GM12892 (cell line): ENCODE measurements at regions not wholly inside any gene's neighbourhood (a gene's known extent, or its start where the extent isn't known, plus 50 kb on each side); places are given as distances from the start of the nearest gene placed in this dataset.

Source experiments
- DNase-seq: peaks from one replicate; pipeline ENCODE4 v3.0.0; 2011; ENCODE audit not compliant: insufficient read length
- FAIRE-seq: peaks from 2 replicates; lab custom pipeline; 2011; peaks lifted over from hg19 to GRCh38; lab: Jason Lieb, UNC
- POLR2A ChIP-seq: IDR thresholded peaks from 2 replicates; pipeline ENCODE4 v1.6.1; 2011; ENCODE audit warnings: low read depth, low read length, control low read depth
- POLR2AphosphoS5 ChIP-seq: IDR thresholded peaks from 2 replicates; pipeline ENCODE4 v1.6.1; 2011; ENCODE audit warnings: low read depth, low read length, control low read depth
- TAF1 ChIP-seq: IDR thresholded peaks from 2 replicates; pipeline ENCODE4 v1.6.1; 2011; ENCODE audit warnings: low read depth, mild to moderate bottlenecking, control low read depth, low read length, borderline replicate concordance

DNA sequence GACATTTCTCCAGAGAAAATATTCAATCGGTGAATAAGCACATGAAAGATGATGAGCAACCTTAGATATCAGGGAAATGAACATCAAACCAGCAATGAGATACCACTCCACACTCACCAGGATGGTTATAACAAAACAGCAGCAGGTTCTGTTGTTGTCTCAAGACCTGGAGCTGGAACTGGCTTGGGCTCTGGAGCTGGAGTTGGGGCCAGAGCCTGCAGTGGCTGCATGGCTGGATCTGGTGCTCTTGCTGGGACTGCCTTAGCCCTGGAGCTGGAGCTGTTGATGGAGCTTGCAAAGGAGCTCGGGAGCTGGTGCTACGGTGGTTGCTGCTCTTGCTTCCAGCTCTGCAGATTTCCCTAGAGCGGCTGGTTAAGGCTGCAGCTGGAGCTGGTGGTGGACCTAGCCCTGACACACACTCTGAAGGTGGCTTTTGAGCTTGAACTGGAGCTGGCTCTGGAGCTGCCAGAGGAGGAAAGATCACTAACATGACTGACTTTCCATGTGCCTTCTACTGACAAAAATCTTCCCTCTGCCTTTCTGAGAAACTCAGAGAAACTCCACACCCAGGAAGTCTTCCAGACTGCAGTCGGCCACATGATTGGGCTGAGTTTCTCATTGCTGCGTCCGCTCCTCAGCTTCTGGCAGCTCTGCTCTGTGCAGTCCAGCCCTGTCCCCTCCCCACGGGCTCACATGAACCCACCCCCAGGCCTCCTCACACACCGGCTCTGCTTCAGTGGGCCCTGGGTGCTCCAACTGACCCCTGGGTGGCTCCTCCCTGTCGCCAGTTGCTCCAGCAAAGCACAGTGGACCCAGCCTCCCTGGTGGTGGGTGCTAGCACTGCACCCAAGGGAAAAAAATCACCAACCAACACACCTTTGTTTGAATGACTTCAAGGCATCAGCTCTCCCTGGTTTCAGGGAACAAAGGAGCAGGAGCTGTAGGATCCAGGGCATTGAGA, 139.1 kb upstream of the FMN2 start:
- no peak for TF ChIP-seq TAF1
- TF ChIP-seq POLR2AphosphoS5 = no peak
- no peak for TF ChIP-seq POLR2A
- no peak for DNase-seq
- no peak for FAIRE-seq

DNA sequence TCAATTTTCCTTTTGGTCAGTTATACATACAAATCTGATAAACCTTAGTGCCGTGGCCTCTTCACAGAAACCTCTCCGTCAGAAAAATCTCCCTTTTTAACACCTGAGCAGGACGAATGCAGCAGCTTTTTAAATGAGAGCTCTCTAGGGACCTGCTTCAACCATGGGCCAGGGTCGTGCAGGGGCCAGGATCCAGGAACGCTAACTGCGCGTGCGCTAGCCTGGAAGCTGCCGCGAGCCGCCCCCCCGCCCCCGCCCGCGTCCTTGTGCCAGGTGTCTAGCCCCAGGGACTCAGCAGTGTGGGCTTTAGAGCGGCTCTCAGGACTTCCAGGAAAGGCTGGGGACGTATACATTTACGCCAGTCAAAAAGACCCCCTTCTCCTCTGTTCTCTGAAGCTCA, 136.8 kb upstream of the FMN2 start:
- DNase-seq (no peak), FAIRE-seq (no peak)

DNA sequence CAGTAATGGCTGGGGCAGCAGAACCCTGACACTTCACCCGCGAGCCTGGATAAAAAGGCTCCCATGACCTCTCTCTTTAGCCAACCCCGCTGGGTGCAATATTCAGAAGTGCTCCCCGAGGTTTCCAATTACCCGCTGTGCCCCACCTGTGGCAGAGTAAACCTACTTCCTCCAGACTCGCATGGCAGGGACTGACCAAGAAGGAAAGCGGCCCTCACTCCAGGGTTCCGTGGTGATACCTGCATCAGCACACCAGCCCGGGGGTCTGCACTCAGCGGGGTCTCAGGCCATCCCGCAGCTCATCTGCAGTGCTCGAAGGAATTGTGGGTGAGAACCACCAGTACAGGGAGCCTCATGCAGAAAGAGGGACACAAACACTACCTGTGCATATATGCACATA, 136.3 kb upstream of the FMN2 start:
- no peak for DNase-seq
- TF ChIP-seq TAF1 = no peak
- TF ChIP-seq POLR2AphosphoS5 = no peak
- no peak for TF ChIP-seq POLR2A
- FAIRE-seq = no peak

More for the DNA sequence above, 136.8 kb upstream of the FMN2 start:
- TF ChIP-seq TAF1 (no peak), POLR2AphosphoS5 (no peak)

DNA sequence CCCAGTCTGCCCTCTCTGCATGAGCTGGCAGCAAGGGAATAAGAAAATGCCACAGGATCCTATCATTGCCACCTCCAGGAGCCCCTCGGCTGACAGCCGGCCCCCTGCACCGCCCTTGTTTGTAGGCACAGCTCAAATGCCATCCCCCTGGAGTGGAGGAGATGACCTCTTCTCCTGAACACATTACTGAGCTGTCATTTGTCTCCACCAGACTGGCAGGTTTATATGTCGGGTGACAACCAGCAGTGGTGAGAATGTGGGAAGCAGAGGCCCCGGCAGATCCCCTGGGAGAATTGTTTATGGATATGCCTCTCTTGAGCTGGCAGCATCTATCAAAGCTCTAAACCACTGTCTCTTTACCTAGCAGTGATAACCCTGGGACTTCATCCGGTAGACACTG, 135.4 kb upstream of the FMN2 start:
- TF ChIP-seq POLR2A (no peak), TAF1 (no peak), POLR2AphosphoS5 (no peak)
- FAIRE-seq = no peak
- no peak for DNase-seq

DNA sequence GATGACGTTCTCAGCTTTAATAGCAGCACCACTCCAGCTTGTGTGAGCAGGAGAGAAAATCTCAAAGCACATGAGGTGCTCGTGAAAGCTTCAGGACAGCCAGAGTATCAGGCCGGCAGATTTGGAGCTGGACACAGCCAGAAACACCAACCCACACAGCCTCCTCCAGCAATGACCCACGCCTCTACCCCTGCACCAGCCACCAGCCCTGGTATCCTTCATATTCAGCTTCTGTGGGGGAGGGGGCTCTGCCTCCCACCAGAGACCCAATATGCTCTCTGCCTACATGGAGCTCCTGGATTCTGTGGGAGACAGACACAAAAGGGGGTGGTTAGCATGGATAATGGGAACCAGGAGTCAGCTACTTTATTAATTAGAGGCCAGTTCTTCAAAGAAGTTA, 133.6 kb upstream of the FMN2 start:
- TF ChIP-seq POLR2AphosphoS5 (no peak), TAF1 (no peak), POLR2A (no peak)
- FAIRE-seq (no peak), DNase-seq (no peak)

DNA sequence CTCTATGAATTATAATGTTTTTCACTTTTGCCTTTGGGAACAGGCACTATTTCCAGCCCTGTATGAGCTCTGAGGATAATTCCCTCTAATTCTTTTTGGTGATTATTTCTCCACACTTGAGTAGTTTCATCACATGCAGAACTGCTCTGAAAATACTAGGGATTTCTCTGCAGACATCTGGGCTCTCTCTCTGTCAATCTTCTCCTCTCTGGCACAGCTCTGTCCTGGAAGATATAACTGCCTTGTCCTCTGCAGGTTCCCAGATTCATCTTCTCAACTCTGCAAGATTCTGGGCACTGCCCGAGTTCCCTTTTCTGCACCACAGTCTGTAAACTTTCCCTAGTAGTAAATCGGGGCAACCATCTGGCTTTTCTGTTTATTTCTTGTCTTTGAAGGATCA, 131.3 kb upstream of the FMN2 start:
- FAIRE-seq (no peak), DNase-seq (no peak)
- TF ChIP-seq TAF1 (no peak), POLR2AphosphoS5 (no peak), POLR2A (no peak)

DNA sequence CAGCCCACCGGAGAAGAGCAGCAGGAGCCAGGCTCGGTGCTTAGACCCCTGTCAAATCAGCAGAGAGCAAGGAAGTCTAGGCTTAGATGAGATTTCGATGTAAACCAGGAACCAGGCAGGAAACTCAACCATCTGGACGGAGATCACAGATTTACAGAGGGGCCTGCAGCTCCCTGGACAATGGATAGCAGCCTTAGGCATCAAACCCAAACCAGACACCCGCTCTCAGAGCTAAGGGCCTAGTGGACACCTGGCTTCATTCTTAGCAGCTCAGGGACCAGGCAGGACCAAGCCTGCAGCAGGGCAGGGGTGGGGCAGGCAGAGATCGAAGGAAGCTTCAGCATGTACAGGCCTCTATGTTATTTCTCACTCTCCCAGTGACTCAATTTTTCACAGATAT, 127.8 kb upstream of the FMN2 start:
- TF ChIP-seq POLR2AphosphoS5 (no peak), TAF1 (no peak), POLR2A (no peak)
- DNase-seq (no peak), FAIRE-seq (no peak)

DNA sequence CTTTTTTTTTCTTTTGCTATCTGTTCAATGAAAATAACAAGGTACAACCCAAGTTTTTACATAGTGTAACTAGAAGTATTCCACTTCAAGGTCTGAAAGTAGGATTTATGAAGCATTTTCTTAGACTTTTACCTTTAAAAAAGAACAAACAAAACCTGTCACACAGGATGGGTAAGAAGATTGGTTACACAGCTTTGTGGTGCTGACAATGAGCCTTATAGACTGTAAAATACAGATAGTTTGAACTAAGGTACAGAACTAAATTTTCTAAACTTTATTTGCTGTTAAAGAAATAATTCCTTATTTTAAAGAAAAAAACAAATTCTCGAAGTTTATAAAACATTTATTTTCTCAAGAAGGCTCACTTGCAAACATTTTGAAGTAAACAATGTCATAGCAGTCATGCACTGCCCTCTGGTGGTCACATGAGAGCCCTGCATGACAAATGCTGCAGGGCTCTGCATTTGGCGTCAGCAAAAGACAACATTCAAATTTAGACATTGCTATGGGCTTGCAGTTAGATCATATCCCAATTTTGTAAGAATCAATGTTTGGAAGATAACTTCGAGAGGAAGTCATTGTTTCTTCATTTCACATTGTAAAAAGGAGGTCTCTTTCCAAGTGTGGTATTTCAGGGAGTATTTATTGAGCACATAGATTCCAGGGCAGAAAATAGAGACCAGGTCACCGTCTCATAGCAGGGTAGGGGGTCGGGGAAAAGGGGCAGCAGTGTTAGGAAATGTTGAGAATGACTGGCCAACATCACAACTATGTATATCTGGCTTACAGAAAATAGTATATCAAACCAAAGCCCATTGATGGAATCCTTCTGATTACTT, 115.3 kb upstream of the FMN2 start:
- DNase-seq (no peak), FAIRE-seq (peak; percentile 40)
- no peak for TF ChIP-seq POLR2AphosphoS5
- no peak for TF ChIP-seq TAF1
- no peak for TF ChIP-seq POLR2A

DNA sequence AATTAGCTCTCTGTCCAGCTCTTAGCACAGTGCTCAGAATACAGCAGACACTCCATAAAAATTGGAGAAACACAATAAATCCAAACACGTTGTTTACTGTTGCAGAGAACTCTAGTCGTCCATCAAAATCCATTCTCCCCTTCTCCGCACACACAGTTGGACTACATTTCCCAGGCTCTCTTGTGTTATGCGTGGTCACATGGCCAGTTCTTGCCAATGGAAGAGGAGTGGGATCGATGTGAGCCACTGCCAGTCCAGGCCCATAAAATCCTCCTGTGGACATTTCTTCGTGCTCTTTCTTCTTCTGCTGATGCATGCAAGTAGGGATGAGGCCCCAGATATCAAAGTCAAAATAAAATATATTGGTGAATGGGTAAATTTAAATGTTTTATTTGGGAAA, 114.3 kb upstream of the FMN2 start:
- TF ChIP-seq TAF1 (no peak), POLR2A (no peak), POLR2AphosphoS5 (no peak)
- FAIRE-seq = no peak
- DNase-seq = no peak

DNA sequence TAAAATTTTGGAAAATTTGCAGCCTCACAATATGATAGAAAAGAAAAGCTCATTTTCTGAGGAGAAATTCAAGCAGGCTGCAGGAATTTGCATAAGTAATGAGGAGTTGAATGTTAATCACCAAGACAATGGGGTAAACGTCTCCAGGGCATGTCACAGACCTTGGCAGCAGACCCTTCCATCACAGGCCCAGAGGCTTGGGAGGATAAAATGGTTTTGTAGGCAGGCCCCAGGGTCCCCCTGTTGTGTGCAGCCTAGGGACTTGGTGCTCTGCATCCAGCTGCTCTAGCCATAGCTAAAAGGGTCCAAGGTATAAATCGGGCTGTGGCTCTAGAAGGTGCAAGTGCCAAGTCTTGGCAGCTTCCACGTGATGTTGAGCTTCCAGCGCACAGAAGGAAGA, 112.2 kb upstream of the FMN2 start:
- no peak for DNase-seq
- FAIRE-seq = no peak
- no peak for TF ChIP-seq POLR2AphosphoS5
- TF ChIP-seq TAF1 = no peak
- no peak for TF ChIP-seq POLR2A

DNA sequence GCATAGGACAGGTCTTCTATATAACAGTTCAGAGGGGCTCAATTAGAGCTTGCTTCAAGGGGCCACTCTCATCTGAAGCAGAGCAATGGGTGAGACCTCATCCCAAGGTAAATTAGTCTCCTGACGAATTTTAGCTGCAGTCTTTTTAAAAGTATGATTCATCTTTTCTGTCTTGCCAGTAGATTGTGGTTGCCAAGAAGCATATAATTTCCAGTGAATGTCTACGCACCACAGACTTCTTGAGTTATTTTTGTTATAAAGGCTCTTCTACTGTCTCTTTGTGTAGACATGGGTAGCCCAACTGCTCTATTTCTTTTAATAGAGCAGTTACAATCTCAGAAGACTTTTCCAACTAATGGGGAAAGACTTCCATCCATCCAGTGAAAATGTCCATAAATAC, 108.9 kb upstream of the FMN2 start:
- FAIRE-seq (no peak), DNase-seq (no peak)
- no peak for TF ChIP-seq POLR2A
- no peak for TF ChIP-seq POLR2AphosphoS5
- TF ChIP-seq TAF1 = no peak
